ENCODE measurements at regions not wholly inside any gene's neighbourhood (a gene's known extent, or its start where the extent isn't known, plus 50 kb on each side); places are given as distances from the start of the nearest gene placed in this dataset.

DNA sequence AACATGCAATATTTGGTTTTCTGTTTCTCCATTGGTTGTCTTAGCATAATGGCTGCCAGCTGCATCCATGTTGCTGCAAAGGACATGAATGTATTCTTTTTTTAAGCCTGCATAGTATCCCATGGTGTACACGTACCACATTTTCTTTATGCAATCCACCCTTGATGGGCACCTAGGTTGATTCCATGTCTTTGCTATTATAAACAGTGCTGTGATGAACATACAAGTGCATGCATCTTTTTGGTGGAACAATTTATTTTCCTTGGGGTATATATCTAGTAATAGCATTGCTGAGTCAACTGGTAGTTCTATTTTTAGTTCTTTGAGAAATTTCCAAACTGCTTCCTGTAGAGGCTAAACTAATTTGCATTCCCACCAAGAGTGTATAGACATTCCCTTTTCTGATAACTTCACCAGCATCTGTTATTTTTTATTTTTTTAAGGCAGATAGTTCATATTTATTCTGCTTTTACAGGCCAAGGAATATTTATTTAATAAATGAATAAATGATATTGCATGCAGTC lies 62.4 kb upstream of the NPHP3 start:
- DNase-seq (ENCODE audit: low spot score, unreplicated experiment), result no peak
- Mint-ChIP-seq H3K27ac (no peak overlapping the region), H3K4me3 (ENCODE audit: low read depth) (no peak overlapping the region), H3K4me1 (ENCODE audit: low read depth) (no peaks in the 10 kb centered on the region), H3K27me3 (no peaks in the 10 kb centered on the region), H3K36me3 (ENCODE audit: insufficient read depth) (no peaks in the 10 kb centered on the region), H3K9me3 (ENCODE audit: low read depth) (no peaks in the 10 kb centered on the region)
- TF ChIP-seq, protein P1, sequence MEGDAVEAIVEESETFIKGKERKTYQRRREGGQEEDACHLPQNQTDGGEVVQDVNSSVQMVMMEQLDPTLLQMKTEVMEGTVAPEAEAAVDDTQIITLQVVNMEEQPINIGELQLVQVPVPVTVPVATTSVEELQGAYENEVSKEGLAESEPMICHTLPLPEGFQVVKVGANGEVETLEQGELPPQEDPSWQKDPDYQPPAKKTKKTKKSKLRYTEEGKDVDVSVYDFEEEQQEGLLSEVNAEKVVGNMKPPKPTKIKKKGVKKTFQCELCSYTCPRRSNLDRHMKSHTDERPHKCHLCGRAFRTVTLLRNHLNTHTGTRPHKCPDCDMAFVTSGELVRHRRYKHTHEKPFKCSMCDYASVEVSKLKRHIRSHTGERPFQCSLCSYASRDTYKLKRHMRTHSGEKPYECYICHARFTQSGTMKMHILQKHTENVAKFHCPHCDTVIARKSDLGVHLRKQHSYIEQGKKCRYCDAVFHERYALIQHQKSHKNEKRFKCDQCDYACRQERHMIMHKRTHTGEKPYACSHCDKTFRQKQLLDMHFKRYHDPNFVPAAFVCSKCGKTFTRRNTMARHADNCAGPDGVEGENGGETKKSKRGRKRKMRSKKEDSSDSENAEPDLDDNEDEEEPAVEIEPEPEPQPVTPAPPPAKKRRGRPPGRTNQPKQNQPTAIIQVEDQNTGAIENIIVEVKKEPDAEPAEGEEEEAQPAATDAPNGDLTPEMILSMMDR (IDR thresholded peaks at IDR 0.05; ENCODE audit: unreplicated experiment), result no peak

GRCh38 chr3:132783152-132783551 lies 60.9 kb upstream of the NPHP3 start:
- TF ChIP-seq, protein P1 (IDR thresholded peaks at IDR 0.05; ENCODE audit: unreplicated experiment), result no peak
- DNase-seq (ENCODE audit: low spot score, unreplicated experiment), result no peak
- H3K27ac Mint-ChIP-seq, result no peak overlapping the region
- H3K36me3 Mint-ChIP-seq (ENCODE audit: insufficient read depth), result no peaks in the 10 kb centered on the region
- no peaks in the 10 kb centered on the region for H3K4me1 Mint-ChIP-seq (ENCODE audit: low read depth)
- no peaks in the 10 kb centered on the region for H3K27me3 Mint-ChIP-seq
- H3K4me3 Mint-ChIP-seq (ENCODE audit: low read depth), result no peak overlapping the region
- no peaks in the 10 kb centered on the region for H3K9me3 Mint-ChIP-seq (ENCODE audit: low read depth)

DNA sequence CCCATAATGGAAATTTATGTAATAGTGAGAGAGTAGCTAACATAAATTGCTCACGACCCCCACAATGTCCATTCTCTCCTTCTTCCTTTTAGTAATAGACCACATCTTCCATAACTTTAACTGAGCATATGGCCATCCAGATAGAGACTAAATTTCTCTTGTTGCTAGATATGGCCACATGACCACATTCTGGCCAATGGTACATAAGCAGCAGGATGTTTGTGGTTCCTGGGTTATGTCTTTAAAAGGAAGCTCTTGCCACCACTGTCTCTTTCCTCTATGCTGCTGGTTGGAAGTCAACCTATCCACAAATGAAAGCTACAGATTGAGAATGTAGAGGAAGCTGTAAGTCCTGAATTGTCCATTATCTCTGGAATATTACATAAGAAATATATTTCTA lies 59.7 kb upstream of the NPHP3 start:
- no peak overlapping the region for H3K4me3 Mint-ChIP-seq (ENCODE audit: low read depth)
- TF ChIP-seq, protein P1 (IDR thresholded peaks at IDR 0.05; ENCODE audit: unreplicated experiment), result no peak
- no peak for DNase-seq (ENCODE audit: low spot score, unreplicated experiment)
- no peaks in the 10 kb centered on the region for H3K4me1 Mint-ChIP-seq (ENCODE audit: low read depth)
- H3K36me3 Mint-ChIP-seq (ENCODE audit: insufficient read depth), result no peaks in the 10 kb centered on the region
- no peaks in the 10 kb centered on the region for H3K9me3 Mint-ChIP-seq (ENCODE audit: low read depth)
- H3K27me3 Mint-ChIP-seq, result no peaks in the 10 kb centered on the region
- no peak overlapping the region for H3K27ac Mint-ChIP-seq

DNA sequence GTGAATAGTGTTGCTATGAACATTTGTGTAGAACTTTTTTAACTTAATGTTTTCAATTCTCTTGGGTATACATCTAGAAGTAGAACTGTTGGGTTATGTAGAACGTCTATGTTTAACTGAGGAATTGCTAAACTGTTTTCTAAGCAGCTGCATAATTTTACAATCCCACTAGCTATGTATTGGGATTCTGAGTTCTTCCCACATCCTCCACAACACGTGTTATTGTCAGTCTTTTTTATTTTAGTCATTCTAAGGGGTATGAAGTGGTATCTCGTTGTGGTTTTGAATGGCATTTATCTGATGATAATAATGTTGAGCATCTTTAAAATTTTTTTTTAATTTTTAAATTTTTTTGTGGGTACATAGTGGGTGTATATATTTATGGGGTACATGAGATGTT lies 55.0 kb upstream of the NPHP3 start:
- no peak for DNase-seq (ENCODE audit: low spot score, unreplicated experiment)
- no peak overlapping the region for H3K4me3 Mint-ChIP-seq (ENCODE audit: low read depth)
- no peaks in the 10 kb centered on the region for H3K27me3 Mint-ChIP-seq
- H3K4me1 Mint-ChIP-seq (ENCODE audit: low read depth), result no peaks in the 10 kb centered on the region
- TF ChIP-seq, protein P1 (IDR thresholded peaks at IDR 0.05; ENCODE audit: unreplicated experiment), result no peak
- no peaks in the 10 kb centered on the region for H3K9me3 Mint-ChIP-seq (ENCODE audit: low read depth)
- no peak overlapping the region for H3K27ac Mint-ChIP-seq
- no peaks in the 10 kb centered on the region for H3K36me3 Mint-ChIP-seq (ENCODE audit: insufficient read depth)

DNA sequence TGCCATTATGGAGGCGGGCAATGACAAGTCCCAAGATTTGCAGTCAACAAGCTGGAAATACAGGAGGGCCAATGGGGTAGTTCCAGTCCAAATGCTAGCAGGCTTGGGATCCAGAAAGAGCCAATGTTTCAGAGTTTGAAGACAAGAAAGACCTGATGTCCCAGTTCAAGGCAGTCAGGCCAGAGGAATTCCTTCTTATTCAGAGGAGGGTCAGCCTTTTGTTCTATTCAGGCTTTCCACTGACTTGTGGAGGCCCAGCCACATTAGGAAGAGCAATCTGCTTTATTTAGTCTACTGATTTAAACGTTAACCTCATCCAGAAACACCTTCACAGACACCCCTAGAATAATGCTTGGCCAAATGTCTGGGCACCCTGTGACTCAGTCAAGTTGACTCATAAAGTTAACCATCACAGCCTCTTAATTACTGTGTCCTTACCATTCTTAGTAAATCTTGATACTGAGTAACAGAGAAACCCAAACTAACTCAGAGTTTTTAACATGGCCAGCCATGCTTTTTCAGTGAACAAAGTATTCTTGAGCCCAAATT lies 50.9 kb upstream of the NPHP3 start:
- H3K4me1 Mint-ChIP-seq (ENCODE audit: low read depth), result no peaks in the 10 kb centered on the region
- peaks cover 3% of the 10 kb centered on the region for H3K9me3 Mint-ChIP-seq (ENCODE audit: low read depth)
- TF ChIP-seq, protein P1 (IDR thresholded peaks at IDR 0.05; ENCODE audit: unreplicated experiment), result no peak
- no peak overlapping the region for H3K4me3 Mint-ChIP-seq (ENCODE audit: low read depth)
- no peaks in the 10 kb centered on the region for H3K36me3 Mint-ChIP-seq (ENCODE audit: insufficient read depth)
- no peak for DNase-seq (ENCODE audit: low spot score, unreplicated experiment)
- H3K27me3 Mint-ChIP-seq, result no peaks in the 10 kb centered on the region
- no peak overlapping the region for H3K27ac Mint-ChIP-seq

All from progenitor cell of endocrine pancreas (in vitro differentiated cells).